Gastrocnemius medialis (tissue), 4 donors: ENCODE measurements at regions not wholly inside any gene's neighbourhood (a gene's known extent, or its start where the extent isn't known, plus 50 kb on each side); places are given as distances from the start of the nearest gene placed in this dataset.
A peak's percentile ranks its signal among the peaks of the same experiment; 100 is the strongest.

Source experiments
- ATAC-seq, 2 donors: fragments of 150-250 bp; one replicate each; pipeline ENCODE4 v1.9.1; 2016
- DNase-seq, 2 donors: peaks; one replicate each; pipeline ENCODE4 v3.0.0-alpha.2; 2019
- H3K27ac ChIP-seq, 4 donors: fragments of 200-600 bp; sonication (generic); 1 replicate in 1 of 4; 2 replicates in 3 of 4; pipeline ENCODE4 v1.5.1; 2016 to 2018; ENCODE audit warnings: mild to moderate bottlenecking in 2 of 4, moderate library complexity in 1 of 4
- H3K27me3 ChIP-seq, 3 donors: fragments of 200-600 bp; sonication (generic) in 2 of 3; 1 replicate in 1 of 3; 2 replicates in 2 of 3; pipeline versions ENCODE4 v1.5.1 to v1.6.0; 2016 to 2019; ENCODE audit warnings: mild to moderate bottlenecking in 1 of 3, moderate library complexity in 1 of 3
- H3K36me3 ChIP-seq, 2 donors: fragments of 200-600 bp; sonication (generic) in 1 of 2; one replicate each; pipeline ENCODE4 v1.5.1; 2017 to 2018
- H3K4me1 ChIP-seq, 2 donors: fragments of 200-600 bp; sonication (generic) in 1 of 2; one replicate each; pipeline ENCODE4 v1.5.1; 2016 to 2017; ENCODE audit warnings: mild to moderate bottlenecking in 2 of 2
- H3K4me3 ChIP-seq, 4 donors: fragments of 200-600 bp; sonication (generic) in 3 of 4; 1 replicate in 1 of 4; 2 replicates in 3 of 4; pipeline ENCODE4 v1.5.1; 2016 to 2019; ENCODE audit warnings: mild to moderate bottlenecking in 2 of 4
- H3K9me3 ChIP-seq, 3 donors: fragments of 200-600 bp; sonication (generic) in 2 of 3; 1 replicate in 1 of 3; 2 replicates in 2 of 3; pipeline ENCODE4 v1.5.1; 2016 to 2019
- POLR2A ChIP-seq, 2 donors: fragments of 450-650 bp; IDR thresholded peaks; one replicate each; pipeline ENCODE4 v1.6.1; 2017; ENCODE audit warnings: antibody characterized with exemption in 2 of 2, mild to moderate bottlenecking in 2 of 2, moderate library complexity in 2 of 2
- in situ Hi-C, 4 donors: fragments of 200-750 bp; cut with MboI; loops; one replicate each; pipeline versions ENCODE4 v1.15.0 to v1.8.0; 2017; ENCODE audit warnings: low sequenced_read_pairs in 4 of 4
- intact Hi-C: fragments of 100-400 bp; cut with DNase I; formaldehyde crosslinking; loops from one replicate; pipeline ENCODE4 v1.15.1; 2023; ENCODE audit warnings: low total_unique reads
- TF ChIP-seq, protein P1 (sequence below), 5 experiments: fragments of 450-650 bp in 3 of 5; fragments of 200-600 bp in 2 of 5; sonication (generic) in 2 of 5; IDR thresholded peaks in 4 of 5; conservative IDR thresholded peaks in 1 of 5; 1 replicate in 4 of 5; 2 replicates in 1 of 5; pipeline ENCODE4 v1.5.1; 2016 to 2019; ENCODE audit warnings: antibody characterized with exemption in 5 of 5, mild to moderate bottlenecking in 3 of 5, moderate library complexity in 3 of 5

DNA sequence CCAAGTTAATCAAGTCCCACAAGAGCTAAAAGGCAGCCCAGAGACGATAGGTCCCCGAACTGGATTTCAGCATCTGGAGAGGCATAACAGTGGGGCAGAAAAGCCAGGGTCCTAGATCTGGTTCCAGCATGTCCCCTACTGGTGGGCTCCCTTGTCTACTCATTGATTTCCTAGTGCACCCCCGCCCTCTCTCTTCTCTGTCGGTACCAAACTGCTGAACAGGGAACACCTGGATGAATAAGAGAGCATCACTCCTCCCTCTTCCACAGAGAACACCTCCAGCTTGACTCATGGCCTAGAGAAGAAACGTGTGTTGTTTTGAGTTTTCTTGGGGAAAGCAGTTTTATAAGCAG lies 101.3 kb downstream of the FOXI3 start:
- ATAC-seq = no peak
- Histone ChIP-seq H3K36me3 (no peaks in the 10 kb centered on the region), H3K27ac (no peak overlapping the region), H3K4me1 (no peaks in the 10 kb centered on the region), H3K4me3 (no peak overlapping the region), H3K9me3 (no peaks in the 10 kb centered on the region), H3K27me3 (peaks cover 22 to 29% (median 22%) of the 10 kb centered on the region in 3 donors)
- intact Hi-C loops = no loop called here
- in situ Hi-C loops = no loop called here
- DNase-seq = no peak
- no peak for TF ChIP-seq POLR2A (IDR thresholded peaks at IDR 0.05)
- TF ChIP-seq, protein P1, sequence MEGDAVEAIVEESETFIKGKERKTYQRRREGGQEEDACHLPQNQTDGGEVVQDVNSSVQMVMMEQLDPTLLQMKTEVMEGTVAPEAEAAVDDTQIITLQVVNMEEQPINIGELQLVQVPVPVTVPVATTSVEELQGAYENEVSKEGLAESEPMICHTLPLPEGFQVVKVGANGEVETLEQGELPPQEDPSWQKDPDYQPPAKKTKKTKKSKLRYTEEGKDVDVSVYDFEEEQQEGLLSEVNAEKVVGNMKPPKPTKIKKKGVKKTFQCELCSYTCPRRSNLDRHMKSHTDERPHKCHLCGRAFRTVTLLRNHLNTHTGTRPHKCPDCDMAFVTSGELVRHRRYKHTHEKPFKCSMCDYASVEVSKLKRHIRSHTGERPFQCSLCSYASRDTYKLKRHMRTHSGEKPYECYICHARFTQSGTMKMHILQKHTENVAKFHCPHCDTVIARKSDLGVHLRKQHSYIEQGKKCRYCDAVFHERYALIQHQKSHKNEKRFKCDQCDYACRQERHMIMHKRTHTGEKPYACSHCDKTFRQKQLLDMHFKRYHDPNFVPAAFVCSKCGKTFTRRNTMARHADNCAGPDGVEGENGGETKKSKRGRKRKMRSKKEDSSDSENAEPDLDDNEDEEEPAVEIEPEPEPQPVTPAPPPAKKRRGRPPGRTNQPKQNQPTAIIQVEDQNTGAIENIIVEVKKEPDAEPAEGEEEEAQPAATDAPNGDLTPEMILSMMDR (IDR thresholded peaks at IDR 0.05 in 4 of 5, conservative IDR thresholded peaks at IDR 0.05 in 1 of 5) = no peak

DNA sequence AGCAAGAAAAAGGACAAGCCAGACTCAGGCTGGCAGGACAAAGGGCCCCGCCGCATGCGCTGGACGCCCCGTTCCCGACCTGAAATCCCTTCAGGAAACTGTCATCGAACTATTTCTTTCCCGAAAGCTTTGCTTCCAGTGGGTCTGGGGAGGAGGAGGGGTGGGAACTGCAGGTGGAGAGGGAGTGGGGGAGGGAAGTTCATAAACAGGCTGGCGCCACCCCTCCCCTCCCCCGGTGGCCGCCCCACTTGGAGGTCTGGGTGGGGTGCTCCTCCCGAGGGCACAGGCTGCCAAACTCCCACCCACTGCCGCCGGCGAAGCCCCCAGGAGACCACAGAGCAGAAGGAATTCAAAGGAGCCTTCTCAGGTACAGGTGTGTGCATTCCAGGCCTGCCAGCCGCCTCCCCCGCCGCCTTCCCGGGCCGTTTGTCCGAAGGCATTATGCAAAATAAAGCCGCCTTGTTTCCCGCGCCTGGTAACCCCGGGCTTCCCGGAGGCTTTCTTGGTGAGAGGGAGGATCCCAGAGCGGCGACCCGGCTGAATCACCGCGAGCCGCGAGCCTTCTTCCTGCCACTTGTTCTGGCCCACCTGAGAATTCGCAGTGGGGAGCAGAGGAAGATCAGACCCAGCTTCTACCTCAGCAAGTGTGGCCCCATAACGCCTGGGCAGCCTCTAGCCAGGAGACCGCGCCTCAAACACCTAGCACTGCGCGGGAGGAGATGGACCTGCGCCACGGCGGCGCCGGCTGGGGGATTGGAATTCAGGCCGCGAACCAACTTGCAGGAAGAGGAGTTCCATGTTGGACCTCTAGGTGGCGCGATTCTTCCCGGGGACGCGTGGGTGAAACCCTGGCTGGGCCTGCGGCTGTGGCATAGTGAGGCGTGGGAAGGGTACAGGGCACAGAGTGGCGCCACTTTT lies 101.9 kb downstream of the FOXI3 start:
- no peak overlapping the region for H3K4me3 ChIP-seq
- in situ Hi-C loops (no loop called here), intact Hi-C loops (no loop called here)
- ATAC-seq = no peak
- H3K36me3 ChIP-seq = no peaks in the 10 kb centered on the region
- H3K9me3 ChIP-seq = no peaks in the 10 kb centered on the region
- H3K27ac ChIP-seq = no peak overlapping the region
- H3K27me3 ChIP-seq = peaks cover 22 to 29% (median 22%) of the 10 kb centered on the region in 3 donors
- no peaks in the 10 kb centered on the region for H3K4me1 ChIP-seq
- no peak for DNase-seq
- no peak for TF ChIP-seq POLR2A (IDR thresholded peaks at IDR 0.05)
- TF ChIP-seq, protein P1 (IDR thresholded peaks at IDR 0.05 in 4 of 5, conservative IDR thresholded peaks at IDR 0.05 in 1 of 5) = peak in 2 of 5 experiments; percentile 20 to 44

DNA sequence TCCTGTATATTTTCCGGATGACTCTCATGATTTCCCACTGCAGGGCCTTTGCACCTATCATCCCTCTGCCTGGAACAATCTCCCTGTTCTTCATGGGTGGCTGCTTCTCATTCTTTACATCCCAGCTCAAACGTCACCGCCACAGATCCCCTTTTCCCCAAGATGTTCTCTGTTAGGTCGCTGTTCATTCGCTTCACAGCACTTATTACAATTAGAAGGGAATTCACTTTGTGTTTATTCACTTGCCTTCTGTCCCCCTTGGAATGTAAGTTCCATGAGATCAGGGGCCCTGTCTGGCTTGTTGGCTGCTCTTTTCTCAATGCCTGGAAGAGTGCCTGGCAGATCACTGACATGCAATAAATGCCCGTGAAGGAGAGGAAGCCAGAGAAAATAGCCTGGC lies 106.7 kb downstream of the FOXI3 start:
- ATAC-seq = no peak
- Histone ChIP-seq H3K4me3 (no peak overlapping the region), H3K9me3 (no peaks in the 10 kb centered on the region), H3K36me3 (no peaks in the 10 kb centered on the region), H3K27me3 (peaks cover 19 to 25% (median 19%) of the 10 kb centered on the region in 3 donors), H3K27ac (no peak overlapping the region), H3K4me1 (no peaks in the 10 kb centered on the region)
- in situ Hi-C loops (no loop called here), intact Hi-C loops (no loop called here)
- no peak for DNase-seq
- TF ChIP-seq, protein P1 (IDR thresholded peaks at IDR 0.05 in 4 of 5, conservative IDR thresholded peaks at IDR 0.05 in 1 of 5) = no peak
- no peak for TF ChIP-seq POLR2A (IDR thresholded peaks at IDR 0.05)

GRCh38 chr2:88342749-88343148 lies 109.7 kb downstream of the FOXI3 start:
- intact Hi-C loops (no loop called here), in situ Hi-C loops (no loop called here)
- Histone ChIP-seq H3K4me1 (no peaks in the 10 kb centered on the region), H3K4me3 (no peak overlapping the region), H3K36me3 (no peaks in the 10 kb centered on the region), H3K27ac (no peak overlapping the region), H3K27me3 (no peaks in the 10 kb centered on the region), H3K9me3 (no peaks in the 10 kb centered on the region)
- DNase-seq (no peak), ATAC-seq (no peak)
- TF ChIP-seq, protein P1 (IDR thresholded peaks at IDR 0.05 in 4 of 5, conservative IDR thresholded peaks at IDR 0.05 in 1 of 5) = no peak
- TF ChIP-seq POLR2A (IDR thresholded peaks at IDR 0.05) = no peak
